Stimulated activated CD4-positive, alpha-beta T cell treated with anti-CD3 and anti-CD28 coated beads, Interleukin-4, amount 100 ng/mL, for 48 hours (primary cell): ENCODE measurements at regions not wholly inside any gene's neighbourhood (a gene's known extent, or its start where the extent isn't known, plus 50 kb on each side); places are given as distances from the start of the nearest gene placed in this dataset.
A peak's percentile ranks its signal among the peaks of the same experiment; 100 is the strongest.

Experiments used
- DNase-seq, 2 donors: peaks; one replicate each; pipeline ENCODE4 v3.0.0-alpha.2; 2020; ENCODE audit warnings: low read depth in 2 of 2

DNA sequence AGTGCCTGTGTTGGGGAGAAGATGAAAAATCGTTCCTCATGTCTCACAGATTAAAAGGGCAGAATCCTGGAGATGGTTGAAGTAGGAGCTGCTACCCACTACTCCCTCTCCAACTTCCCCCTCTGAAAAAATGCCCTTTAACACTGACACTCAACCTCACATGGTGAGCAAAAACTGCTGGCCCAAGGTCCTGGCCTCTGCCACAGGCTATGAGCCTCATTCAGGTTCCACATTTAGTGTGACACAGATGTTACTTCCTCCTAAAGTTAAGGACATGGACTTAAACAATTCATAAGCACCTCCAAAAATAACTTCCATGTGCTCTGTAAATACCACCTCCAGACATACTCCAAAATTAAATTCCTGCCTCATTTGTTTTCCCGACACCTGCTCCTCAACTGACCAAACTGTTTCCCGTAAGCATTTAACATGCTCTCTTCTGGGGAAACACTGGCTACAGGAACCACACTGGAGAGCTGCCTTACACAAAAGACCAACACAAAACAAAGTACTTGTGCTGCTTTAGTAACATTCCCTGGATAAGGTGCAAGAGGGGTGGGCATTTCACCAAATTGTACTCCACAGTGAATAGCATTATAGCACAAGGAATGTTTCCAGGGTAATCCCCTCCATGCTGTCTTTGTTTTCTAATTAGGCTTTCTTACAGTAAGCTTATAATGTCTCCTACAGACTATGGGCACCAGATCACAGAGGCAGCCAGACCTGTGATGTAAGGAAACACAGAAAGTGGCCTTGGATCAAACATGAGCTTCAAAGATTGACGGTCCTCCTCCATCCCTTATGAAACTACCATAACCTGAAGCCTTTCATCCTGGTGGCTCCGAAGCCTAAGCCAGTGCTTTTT, 57.0 kb downstream of the PHLDA1 start:
- no peak for DNase-seq

DNA sequence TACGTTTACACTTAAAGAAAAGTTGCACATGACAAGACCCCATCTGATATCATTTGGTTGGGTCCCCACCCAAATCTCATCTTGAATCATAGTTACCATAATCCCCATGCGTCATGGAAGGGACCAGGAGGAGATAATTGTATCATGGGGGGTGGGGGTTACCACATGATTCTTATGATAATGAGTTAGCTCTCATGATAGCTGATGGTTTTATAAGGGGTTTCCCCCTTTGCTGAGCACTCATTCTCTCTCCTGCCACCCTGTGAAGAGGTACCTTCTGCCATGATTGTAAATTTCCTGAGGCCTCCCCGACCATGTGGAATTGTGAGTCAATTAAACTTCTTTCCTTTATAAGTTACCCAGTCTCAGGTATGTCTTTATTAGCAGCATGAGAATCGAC, 60.3 kb downstream of the PHLDA1 start:
- DNase-seq: no peak

DNA sequence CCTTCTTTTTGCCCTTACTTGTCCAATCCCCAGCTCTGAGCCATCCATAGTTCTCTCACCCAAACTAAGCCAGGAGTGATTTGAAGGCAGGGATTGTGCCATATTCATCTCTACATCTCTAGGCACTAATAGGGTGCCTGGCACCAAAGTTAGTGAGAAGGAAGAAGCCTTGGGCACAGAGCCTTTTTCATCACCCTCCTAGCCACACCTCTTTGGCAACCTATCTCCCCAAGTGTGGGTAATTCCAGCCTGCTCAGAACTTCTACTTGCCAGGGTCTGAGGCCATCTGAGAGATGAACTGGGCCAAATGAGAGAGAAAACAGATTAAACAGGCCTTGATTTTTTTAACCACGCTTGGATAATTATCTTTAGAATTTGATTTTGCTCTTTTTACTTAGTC, 61.3 kb downstream of the PHLDA1 start:
- no peak for DNase-seq

DNA sequence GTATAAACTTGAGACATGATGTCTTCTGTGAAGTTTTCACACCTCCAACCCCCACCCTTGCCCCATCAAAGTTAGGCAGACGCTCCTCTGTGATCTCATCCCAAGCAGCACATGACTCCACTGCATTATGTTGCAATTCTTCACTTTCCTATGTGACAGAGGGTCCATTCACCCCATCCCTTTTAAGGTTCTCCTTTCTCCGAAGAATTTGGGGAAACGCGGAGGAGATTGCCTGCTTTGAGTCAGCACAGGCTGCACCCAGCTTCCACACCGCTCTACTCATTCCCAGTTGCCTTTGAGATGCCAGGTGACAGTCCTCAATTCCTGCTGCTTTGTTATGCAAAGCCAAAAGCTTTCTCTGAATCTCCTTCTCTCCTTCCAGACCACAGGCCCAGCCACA, 61.8 kb downstream of the PHLDA1 start:
- DNase-seq: no peak

DNA sequence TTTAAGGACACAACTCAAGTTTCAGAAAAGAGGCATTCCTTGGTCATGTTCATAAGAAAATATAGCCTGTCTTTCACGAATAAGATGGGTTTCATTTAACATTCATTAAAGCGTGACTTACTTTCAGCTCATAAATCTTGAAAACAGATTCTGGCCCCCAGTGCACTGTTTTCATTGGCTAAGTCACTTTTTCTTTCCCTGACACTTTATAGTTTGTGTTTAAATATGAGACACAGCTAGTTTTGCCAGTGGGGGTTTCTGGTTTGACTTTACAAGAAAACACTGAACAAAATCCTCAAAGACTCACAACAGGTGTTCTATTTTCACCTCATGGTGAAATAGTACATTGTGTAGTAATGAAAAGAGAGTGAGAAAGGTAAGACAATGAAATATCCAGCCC, 65.9 kb downstream of the PHLDA1 start:
- no peak for DNase-seq

DNA sequence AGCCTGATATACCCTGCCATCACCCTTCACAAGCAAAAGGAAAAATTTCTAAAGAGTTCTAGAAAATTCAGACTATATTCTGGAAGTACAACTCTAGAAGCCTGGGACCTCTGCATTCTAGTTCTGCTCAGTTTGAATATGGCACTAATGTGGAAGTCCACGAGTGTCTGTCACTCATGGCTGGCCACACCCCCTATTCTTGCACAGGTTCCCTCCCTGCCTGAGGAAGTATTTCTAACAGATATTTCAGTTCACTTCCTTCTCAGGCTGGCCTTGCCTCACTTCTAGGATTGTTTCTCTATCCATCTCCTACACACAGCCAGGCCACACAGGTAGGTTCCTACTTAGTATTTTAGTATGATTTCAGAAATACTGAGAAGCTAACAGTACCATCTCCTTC, 67.4 kb downstream of the PHLDA1 start:
- DNase-seq: no peak

DNA sequence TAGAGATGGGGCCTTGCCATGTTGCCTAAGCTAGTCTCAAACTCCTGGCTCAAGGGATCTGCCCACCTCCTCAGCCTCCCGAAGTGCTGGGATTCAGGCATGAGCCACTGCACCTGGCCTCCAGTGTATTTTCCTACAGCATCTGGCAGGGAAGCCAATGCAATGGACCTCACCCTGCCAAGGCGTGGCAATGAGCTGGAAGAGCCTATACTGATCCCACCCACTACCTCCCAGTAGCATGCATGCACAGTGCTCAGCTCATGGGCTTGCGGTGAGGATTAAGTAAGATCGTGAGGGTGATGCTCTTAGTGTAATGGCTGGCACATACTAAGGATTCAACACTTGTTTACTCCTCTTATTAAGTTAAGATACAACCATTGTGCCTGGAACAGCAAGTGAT, 69.7 kb downstream of the PHLDA1 start:
- no peak for DNase-seq

DNA sequence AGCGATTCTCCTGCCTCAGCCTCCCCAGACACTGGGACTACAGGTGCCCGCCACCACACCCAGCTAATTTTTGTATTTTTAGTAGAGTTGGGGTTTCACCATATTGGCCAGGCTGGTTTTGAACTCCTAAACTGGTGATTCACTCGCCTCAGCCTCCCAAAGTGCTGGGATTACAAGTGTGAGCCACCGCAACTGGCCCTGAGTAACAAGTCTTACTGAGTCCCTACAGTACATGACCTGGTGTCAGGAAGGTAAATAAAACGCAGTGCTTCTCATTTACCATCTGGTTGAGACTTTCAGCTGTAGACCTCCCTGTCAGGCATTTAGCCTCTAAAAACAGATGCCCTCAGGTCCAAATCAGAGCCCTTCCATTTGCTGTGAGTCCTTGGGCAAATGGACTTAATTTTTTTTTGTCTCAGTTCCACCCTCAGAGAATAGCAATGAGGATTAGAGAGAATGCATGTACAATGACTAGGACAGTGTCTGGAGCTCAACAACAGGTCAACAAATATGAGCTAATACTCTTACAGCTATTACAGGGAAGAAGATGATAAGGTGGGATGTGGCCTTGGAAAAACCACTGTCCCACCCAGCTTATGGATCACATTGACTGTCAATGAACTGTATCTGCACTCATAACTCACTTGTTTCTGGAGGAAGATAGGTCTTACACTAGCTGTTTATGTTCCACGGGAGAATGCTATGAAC, 70.5 kb downstream of the PHLDA1 start:
- DNase-seq: no peak

DNA sequence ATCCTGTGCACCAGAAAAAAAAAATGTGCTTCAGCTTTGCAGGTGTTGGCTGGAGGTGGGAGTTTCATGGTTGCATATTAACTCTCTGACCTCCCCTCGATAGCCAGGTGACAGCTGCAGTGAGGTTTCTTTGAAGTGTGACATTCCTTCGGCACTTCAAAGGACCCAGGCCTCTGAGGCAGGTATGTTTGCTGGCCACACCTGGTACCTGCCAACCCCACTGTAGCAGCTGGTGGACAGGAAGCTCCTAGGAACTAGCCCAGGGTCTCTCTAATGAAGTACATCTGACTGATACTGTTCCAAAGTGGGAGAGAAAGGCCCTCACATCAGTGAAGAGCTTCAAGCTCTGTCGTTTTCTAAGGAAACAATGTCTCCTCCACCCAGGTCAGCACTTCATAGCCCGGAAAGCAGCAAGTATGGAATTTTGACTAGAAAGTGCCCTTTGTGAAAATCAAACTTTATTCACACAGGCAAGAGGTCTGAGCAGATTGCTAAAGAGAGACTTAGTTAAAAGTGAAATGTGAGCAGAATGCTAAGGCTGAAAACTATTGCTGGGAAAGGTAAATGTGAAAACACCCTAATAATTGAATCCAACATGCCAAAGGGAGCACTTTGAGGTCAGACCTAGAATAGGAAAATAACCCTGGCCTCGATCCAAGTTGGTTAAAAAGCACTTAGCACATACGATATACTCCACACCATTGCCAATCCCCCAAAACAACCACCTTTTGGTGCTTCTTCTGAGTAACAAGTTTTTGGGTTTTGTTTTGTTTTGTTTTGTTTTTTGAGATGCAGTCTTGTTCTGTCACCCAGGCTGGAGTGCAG, 71.3 kb downstream of the PHLDA1 start:
- no peak for DNase-seq

DNA sequence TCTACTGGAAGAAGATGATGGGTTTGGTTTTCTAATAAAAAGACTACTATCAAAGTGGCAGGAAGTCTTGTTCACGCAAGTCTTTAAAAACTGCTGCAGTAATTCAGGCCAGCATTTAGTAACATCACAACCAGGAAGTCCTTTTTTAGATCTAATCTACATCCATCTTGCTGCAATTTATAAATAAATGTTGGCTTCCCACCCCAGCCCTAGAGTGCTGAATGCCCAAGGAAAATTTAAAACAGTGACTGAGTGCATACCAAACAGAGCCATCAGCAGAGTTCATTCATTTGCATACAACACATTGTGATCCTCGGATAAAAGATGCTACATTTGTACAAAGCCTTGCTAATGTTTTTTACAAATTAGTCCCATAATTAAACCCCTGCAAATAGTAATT, 72.1 kb downstream of the PHLDA1 start:
- DNase-seq: no peak

DNA sequence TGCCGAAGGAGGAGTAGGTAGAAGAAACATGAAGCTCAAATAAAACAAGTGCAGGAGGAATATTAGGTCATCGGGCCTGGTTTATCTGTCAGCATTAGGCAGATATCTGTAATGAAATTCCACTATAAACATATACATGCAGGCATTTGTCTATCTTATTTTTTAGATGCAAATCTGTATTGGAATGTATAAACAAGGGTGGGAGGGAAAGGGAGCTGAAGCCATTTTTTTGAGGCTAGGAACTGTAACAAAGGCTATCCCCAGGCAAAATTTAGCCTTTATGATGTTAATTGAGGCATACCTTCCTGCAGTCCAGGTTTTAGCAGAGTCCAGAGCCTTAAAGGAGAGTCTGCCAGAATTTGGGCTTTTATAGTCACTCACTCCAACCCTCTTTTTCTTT, 72.5 kb downstream of the PHLDA1 start:
- no peak for DNase-seq

DNA sequence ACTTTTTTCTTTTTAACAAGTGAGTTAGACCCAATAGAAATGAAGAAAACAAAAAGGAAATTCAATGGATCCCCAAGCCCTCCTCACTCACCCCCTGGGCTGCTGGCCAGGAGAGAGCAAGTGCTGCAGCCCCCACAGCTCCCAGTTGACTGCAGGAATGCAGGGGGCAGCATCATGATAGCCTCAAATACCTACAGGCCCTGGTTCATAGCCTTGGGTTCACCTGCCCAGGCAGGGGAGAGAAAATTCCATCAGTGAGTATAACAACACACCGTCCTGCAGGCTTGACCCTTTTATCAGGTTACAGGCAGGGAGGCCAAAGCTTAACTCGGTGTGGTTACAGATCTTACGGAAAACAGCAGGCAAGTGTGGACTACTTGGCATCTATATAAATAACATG, 76.3 kb downstream of the PHLDA1 start:
- no peak for DNase-seq

DNA sequence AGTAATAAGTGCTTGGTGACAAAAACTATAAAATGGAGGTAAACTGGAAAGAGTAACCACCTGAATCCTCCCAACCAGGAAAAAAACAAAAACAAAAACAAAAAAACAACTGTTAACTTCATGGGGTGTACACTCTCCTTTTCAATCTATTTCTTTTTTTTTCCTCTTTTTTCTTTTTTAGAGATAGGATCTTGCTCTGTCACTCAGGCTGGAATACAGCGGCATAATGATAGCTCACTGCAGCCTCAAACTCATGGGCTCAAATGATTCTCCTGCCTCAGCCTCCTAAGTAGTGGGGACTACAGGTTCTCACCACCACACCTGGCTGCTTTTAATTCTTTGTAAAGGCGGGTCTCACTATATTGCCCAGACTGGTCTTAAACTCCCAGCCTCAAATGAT, 76.8 kb downstream of the PHLDA1 start:
- no peak for DNase-seq

DNA sequence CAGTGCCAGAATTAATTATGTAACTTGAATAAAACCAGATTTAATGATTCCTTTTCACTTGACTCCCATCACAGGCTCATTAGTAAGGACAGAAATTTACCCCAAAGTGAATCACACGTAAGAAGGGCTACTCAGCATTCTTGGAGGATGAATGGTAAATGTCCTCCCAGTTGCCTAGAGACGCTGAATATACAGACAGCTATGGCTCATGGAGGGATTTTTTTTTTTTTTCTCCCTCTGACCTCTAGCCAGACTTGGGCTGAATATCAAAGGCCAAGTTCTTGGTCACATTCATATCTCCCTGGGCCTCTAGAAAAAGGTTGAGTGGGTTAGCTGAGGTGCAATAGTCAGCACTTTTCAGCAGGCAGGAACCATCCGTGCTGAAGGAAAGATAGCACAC, 77.5 kb downstream of the PHLDA1 start:
- no peak for DNase-seq

DNA sequence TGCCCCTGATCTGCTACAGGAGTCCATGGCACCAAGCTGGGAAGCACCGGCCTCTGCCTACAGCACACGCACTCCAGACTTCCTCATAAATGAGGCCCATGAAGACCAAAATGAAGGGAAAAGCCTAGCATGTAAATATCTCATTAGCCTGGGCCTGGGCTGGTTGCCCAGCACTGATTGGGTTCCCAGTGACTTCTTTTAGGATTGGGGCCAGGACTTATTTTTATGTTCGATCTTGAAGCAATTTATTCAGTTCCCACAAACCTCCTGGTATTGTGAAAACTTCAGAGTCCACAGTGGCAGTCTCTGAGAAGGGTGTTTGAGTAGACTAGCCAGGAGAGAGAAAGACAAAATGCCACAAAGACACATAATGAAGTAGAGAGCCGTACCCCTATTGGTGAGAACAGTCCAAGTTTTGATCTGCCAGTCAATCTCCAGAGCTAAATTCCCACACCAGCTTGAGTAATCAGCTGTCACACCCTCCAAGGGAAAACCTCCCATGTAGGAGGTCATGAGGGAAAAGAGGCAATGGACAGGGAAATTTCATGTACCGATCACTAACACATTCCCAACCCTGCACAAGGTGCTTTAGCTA, 78.2 kb downstream of the PHLDA1 start:
- DNase-seq: no peak

DNA sequence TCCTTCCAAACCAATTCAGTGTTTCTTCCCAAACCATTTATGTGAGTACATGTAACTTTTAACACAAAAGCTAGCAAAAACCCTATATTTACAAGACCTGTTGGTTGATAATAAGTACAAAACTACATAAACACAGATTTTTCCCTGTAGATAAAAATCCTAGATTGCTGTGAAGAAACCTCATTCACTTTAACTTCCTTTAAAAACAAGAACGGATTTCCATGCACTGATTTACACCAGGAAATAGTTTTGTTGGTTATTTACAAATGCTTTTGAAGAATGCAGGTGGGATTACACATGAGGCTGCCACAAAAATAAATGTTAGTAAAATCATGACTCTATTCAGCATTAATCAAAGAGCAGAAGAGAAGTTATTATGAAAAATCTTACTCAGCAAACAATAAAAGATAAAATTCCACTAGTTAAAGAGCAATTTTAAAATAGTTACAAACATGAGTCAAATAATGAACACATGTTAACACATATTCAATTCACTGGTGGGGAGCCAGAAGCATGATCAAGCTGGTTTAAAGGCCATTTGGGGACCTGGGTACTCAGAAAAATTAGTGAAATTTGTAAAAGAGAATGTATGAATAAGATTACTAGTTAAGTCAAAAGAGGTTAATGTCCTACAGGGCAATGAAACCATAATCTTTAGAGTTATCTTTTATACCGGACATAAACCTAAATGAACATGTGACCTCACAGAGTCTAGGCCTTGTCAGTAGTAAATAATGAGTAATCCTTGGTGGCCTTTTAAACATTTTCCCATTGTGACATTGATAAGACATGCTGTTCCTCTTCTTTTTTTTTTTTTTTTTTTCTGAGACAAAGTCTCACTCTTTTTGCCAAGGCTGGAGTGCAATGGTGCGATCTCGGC, 79.9 kb downstream of the PHLDA1 start:
- DNase-seq: no peak

DNA sequence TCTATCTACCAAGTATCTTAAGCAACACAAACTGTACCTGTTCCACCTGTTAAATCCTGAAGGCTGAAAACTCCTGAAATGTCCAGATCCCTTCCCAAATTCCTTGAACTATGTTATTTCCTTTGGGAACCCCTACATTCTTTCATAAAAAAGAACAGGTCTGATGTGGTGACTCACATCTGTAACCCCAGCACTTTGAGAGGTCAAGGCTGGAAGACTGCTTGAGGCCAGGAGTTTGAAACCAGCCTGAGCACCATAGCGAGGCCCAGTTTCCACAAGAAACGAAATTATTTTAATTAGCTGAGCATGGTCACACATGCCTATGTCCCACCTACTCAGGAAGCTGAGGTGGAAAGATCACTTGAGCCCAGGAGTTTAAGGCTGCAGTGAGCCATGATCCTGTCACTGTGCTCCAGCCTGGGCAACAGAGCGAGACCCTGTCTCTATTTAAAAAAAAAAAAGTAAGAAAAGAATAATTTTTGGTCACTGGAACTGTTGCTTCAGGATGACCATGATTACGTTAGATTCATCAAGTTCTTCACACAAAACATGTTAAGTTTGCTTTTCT, 84.3 kb downstream of the PHLDA1 start:
- no peak for DNase-seq

DNA sequence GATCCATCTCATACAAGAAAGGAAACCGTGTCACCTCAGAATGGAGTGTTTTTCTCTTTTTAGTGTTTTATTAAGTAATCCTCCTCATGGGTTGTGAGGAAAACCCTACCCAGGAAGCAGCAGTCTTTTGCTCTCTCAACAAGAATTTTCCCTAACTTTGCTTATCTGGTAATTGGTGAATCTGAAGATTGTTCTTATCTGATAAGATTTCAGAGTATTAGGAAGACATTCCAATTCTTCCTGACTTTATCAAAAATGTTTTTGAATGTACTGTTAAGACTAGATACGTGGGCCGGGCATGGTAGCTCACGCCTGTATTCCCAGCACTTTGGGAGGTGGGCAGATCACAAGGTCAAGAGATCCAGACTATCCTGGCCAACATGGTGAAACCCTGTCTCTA, 86.0 kb downstream of the PHLDA1 start:
- no peak for DNase-seq

DNA sequence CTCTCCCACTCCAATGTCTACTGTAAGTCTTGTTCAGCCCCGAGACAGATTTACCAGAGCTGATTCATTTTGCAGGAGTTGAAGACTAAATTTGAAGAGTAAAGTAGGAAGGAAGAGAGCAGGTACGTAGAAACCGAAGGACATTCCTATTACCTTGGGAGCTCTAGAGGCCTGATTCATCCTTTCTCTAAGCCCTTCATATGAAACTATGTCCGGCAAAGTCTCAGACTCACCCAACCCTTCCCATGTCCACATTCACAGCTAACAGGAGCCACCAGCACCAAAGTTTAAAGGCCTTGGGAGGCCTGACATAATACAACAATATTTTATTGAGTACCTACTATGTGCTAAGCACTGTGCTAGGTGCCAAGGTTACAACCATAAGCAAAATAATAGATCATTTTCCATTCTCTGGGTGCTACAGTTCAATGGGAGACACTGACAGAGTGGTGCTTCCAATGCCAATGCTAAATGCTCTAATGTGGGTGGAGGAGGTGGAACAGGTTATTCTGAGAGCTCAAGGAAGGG, 86.6 kb downstream of the PHLDA1 start:
- no peak for DNase-seq

DNA sequence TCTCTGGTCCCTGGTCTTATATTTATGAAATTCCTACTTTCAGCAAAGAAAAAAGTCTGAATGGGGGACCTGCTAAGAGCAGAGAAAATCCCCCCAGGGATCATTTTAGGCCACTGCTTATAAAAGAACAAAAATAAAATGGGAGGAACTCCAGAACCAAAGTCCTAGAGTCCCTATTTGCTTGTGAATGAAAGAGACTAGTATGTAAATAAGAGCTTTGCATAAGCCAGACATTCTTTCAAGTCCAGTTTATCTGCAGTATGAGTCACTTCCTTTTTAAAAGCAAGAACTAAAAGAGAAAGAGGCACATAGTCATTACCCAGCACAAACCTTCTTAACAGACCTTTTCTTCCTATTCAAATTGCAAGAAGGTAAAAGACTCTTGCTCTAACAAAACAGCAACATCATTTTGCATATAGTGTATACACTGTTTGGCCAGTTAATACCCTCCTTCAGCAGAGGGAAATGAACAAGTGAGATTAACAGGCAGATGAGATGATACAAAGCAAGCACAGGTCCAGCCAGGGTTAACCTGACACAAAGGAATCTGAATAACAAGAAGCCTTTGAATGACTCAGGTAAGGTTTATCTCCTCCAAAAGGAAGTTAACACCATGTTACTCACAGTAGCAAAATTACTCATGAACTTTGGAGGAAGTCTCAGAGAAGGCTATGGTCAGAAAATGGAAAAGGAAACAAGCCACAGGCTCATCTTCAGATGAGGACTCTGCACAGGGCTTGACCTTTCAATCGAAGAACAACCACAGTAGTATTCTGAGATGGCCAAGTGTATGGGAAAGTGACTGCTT, 87.3 kb downstream of the PHLDA1 start:
- peak in 1 of 2 donors; percentile 13 for DNase-seq
